HCT116 (cell line): ENCODE measurements at regions not wholly inside any gene's neighbourhood (a gene's known extent, or its start where the extent isn't known, plus 50 kb on each side); places are given as distances from the start of the nearest gene placed in this dataset.
"Not testable (repeated sequence)": the region's sequence is repeated elsewhere in the genome, so short reads cannot be mapped to it uniquely, and the experiment has no call there.

Source experiments
- ATAC-seq: fragments of 200-7000 bp; cut with Tn5 transposase; 2 replicates; pipeline ENCODE4 v1.9.1; 2020; ENCODE audit warnings: mild to moderate bottlenecking, moderate library complexity
- BruUV-seq: library from RNA; stranded (reverse); fragments of 400-500 nt; replicated peaks from 2 replicates; lab custom pipeline; 2021; lab: Mats Ljungman, UMichigan
- CTCF ChIA-PET: fragments of 300-600 bp; sonication (Branson Sonifier 250); formaldehyde crosslinking; loops from one replicate; lab custom pipeline; 2021; ENCODE audit warnings: antibody characterized with exemption; lab: Charles Lee
- POLR2A ChIA-PET: fragments of 300-600, 350-600 bp; sonication (Branson Sonifier 250); formaldehyde crosslinking; loops from one replicate; lab custom pipeline; 2021; ENCODE audit warnings: antibody characterized with exemption; lab: Charles Lee
- RAD21 ChIA-PET, 2 experiments: fragments of 300-600 bp; sonication (Branson Sonifier 250); formaldehyde crosslinking; loops; one replicate each; lab custom pipeline; 2023; ENCODE audit warnings: low total read pairs in 2 of 2; ENCODE audit not compliant: uncharacterized antibody in 2 of 2, unreplicated experiment in 2 of 2, low non-redundant PET in 1 of 2; lab: Charles Lee
- DNase-seq: peaks from one replicate; pipeline ENCODE4 v3.0.0-alpha.2; 2010; ENCODE audit warnings: low read depth, low spot score
- H2AFZ ChIP-seq: fragments of 200-600 bp; shearing (Covaris generic), sonication (generic); 2 replicates; pipeline ENCODE4 v1.6.1; 2017; ENCODE audit warnings: low read depth, mixed run types, mixed read lengths, antibody characterized with exemption, low read length; ENCODE audit not compliant: poor library complexity, severe bottlenecking
- H3K27ac ChIP-seq: 2 replicates; pipeline ENCODE4 v1.5.1; 2012; ENCODE audit warnings: low read depth, low read length
- H3K27me3 ChIP-seq: fragments of 200-600 bp; sonication (generic); 2 replicates; pipeline ENCODE4 v1.6.1; 2016; ENCODE audit warnings: mixed run types, low read length, mixed read lengths; ENCODE audit not compliant: insufficient read depth
- H3K36me3 ChIP-seq, 2 experiments: fragments of 200-500 bp in 1 of 2; fragments of 200-600 bp in 1 of 2; sonication (Bioruptor generic) in 1 of 2; sonication (generic) in 1 of 2; 2 replicates each; pipeline versions ENCODE4 v1.5.1 to v1.6.1; 2014 to 2016; ENCODE audit warnings: low read length in 2 of 2, inconsistent platforms in 1 of 2, mixed read lengths in 1 of 2, mixed run types in 1 of 2; ENCODE audit not compliant: insufficient read depth in 2 of 2, control insufficient read depth in 1 of 2
- H3K4me1 ChIP-seq, 2 experiments: fragments of 200-600 bp in 1 of 2; sonication (generic) in 1 of 2; 2 replicates each; pipeline versions ENCODE4 v1.5.1 to v1.6.1; 2012 to 2017; ENCODE audit warnings: low read length in 2 of 2, inconsistent platforms in 1 of 2, mild to moderate bottlenecking in 1 of 2, mixed read lengths in 1 of 2, mixed run types in 1 of 2, moderate library complexity in 1 of 2; ENCODE audit not compliant: insufficient read depth in 2 of 2, control insufficient read depth in 1 of 2
- H3K4me2 ChIP-seq: fragments of 200-600 bp; sonication (generic); 2 replicates; pipeline ENCODE4 v1.6.1; 2017; ENCODE audit warnings: mixed run types, low read length, mixed read lengths
- H3K4me3 ChIP-seq, 2 experiments: fragments of 200-600 bp in 1 of 2; sonication (generic) in 1 of 2; replicated peaks in 1 of 2; 2 replicates each; pipeline ENCODE4 v1.5.1; 2011 to 2016; ENCODE audit warnings: low read length in 2 of 2, control low read depth in 1 of 2, low read depth in 1 of 2, mild to moderate bottlenecking in 1 of 2, mixed read lengths in 1 of 2, mixed run types in 1 of 2
- H3K79me2 ChIP-seq: fragments of 200-600 bp; sonication (generic); 2 replicates; pipeline ENCODE4 v1.6.1; 2017; ENCODE audit warnings: mild to moderate bottlenecking, mixed run types, low read length, moderate library complexity, mixed read lengths; ENCODE audit not compliant: insufficient read depth
- H3K9ac ChIP-seq: fragments of 200-600 bp; sonication (generic); 2 replicates; pipeline ENCODE4 v1.6.1; 2016; ENCODE audit warnings: low read length, mixed read lengths
- H3K9me2 ChIP-seq: fragments of 200-600 bp; sonication (generic), shearing (Covaris generic); 2 replicates; pipeline ENCODE4 v1.6.1; 2017; ENCODE audit warnings: mixed run types, mild to moderate bottlenecking, moderate library complexity; ENCODE audit not compliant: insufficient read depth
- H3K9me3 ChIP-seq, 2 experiments: fragments of 200-500 bp in 1 of 2; fragments of 200-600 bp in 1 of 2; sonication (Bioruptor generic) in 1 of 2; sonication (generic) in 1 of 2; 2 replicates each; pipeline ENCODE4 v1.6.1; 2014 to 2017; ENCODE audit warnings: low read length in 2 of 2, mixed read lengths in 2 of 2, inconsistent platforms in 1 of 2, low read depth in 1 of 2, mild to moderate bottlenecking in 1 of 2, mixed run types in 1 of 2, moderate library complexity in 1 of 2; ENCODE audit not compliant: control insufficient read depth in 1 of 2, insufficient read depth in 1 of 2
- H4K20me1 ChIP-seq: fragments of 200-600 bp; sonication (generic), shearing (Covaris generic); 2 replicates; pipeline ENCODE4 v1.6.1; 2017; ENCODE audit warnings: mixed run types, mild to moderate bottlenecking, moderate library complexity; ENCODE audit not compliant: insufficient read depth
- ATF3 ChIP-seq: IDR thresholded peaks from 2 replicates; pipeline ENCODE4 v1.6.1; 2012
- CBX3 ChIP-seq: IDR thresholded peaks from 2 replicates; pipeline ENCODE4 v1.6.1; 2012; ENCODE audit warnings: low read depth
- CEBPB ChIP-seq: IDR thresholded peaks from 2 replicates; pipeline ENCODE4 v1.6.1; 2012; ENCODE audit warnings: low read depth
- EZH2 ChIP-seq: fragments of 200-600 bp; sonication (generic); IDR thresholded peaks from 2 replicates; pipeline ENCODE4 v1.6.1; 2017; ENCODE audit warnings: antibody characterized with exemption, mixed run types
- EZH2phosphoT487 ChIP-seq: fragments of 200-600 bp; IDR thresholded peaks from 2 replicates; pipeline ENCODE4 v1.6.1; 2018; ENCODE audit warnings: antibody characterized with exemption, borderline replicate concordance
- FOSL1 ChIP-seq: IDR thresholded peaks from 2 replicates; pipeline ENCODE4 v1.6.1; 2012; ENCODE audit warnings: low read depth
- RAD21 ChIP-seq: IDR thresholded peaks from 2 replicates; pipeline ENCODE4 v1.6.1; 2012; ENCODE audit warnings: low read depth, mild to moderate bottlenecking
- SP1 ChIP-seq: IDR thresholded peaks from 2 replicates; pipeline ENCODE4 v1.6.1; 2012; ENCODE audit warnings: low read depth
- SRF ChIP-seq: IDR thresholded peaks from 2 replicates; pipeline ENCODE4 v1.6.1; 2012; ENCODE audit warnings: low read depth
- TCF7L2 ChIP-seq: IDR thresholded peaks from 2 replicates; pipeline ENCODE4 v1.7.0; 2011; ENCODE audit warnings: borderline replicate concordance, inconsistent platforms; ENCODE audit not compliant: insufficient read depth, insufficient read length; ENCODE audit errors: extremely low read depth
- ZBTB33 ChIP-seq: IDR thresholded peaks from 2 replicates; pipeline ENCODE4 v1.6.1; 2011; ENCODE audit warnings: mild to moderate bottlenecking, low read length, moderate library complexity; ENCODE audit not compliant: insufficient replicate concordance; ENCODE audit errors: extremely low read depth
- ZFX ChIP-seq: fragments of 450-650 bp; IDR thresholded peaks from 2 replicates; pipeline ENCODE4 v1.6.1; 2017
- ZNF274 ChIP-seq: fragments of 200-500 bp; sonication (Bioruptor generic); IDR thresholded peaks from 2 replicates; pipeline ENCODE4 v1.6.1; 2014; ENCODE audit warnings: mild to moderate bottlenecking, low read depth, low read length, inconsistent platforms
- intact Hi-C: fragments of 100-400 bp; cut with micrococcal nuclease; formaldehyde crosslinking; loops from 2 replicates; pipeline ENCODE4 v1.10.0; 2022
- TF ChIP-seq, protein P1 (sequence below): IDR thresholded peaks from 2 replicates; pipeline ENCODE4 v1.6.1; 2012; ENCODE audit warnings: low read depth

DNA sequence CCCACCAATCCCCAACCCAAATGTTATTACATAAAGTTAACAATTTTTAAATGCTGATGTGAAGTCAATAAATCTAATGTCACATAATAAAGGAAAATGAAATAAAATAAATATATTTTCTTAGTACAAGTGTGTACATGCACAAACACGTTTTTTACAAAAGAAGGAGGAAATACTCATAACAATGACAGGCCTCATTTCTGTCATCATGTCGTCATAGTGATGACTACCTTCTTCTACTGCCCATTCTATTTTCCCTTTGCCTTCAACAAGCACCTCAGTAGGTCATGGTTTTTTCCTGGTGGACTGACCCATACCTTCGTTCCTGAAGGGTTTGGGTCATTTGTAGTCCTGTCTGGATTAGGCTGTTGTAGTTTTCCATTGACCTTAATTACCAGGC lies 185.3 kb upstream of the IPO5 start:
- H3K4me3 ChIP-seq: no peak overlapping the region
- CTCF ChIA-PET: no interaction called here
- no peak overlapping the region for H3K27ac ChIP-seq
- H3K4me2 ChIP-seq: no peak overlapping the region
- no peak overlapping the region for H2AFZ ChIP-seq
- H3K9me3 ChIP-seq: no peaks in the 10 kb centered on the region
- BruUV-seq: no TSS peak
- POLR2A ChIA-PET: no interaction called here
- no peaks in the 10 kb centered on the region for H4K20me1 ChIP-seq
- no peaks in the 10 kb centered on the region for H3K9me2 ChIP-seq
- 0 out of 2 replicates have a peak, but pooled peaks cover 4% of the 10 kb centered on the region for H3K27me3 ChIP-seq
- H3K79me2 ChIP-seq: no peaks in the 10 kb centered on the region
- TF ChIP-seq ZNF274: no peak
- no peak for TF ChIP-seq CEBPB
- no peak for TF ChIP-seq ZFX
- TF ChIP-seq, protein P1, sequence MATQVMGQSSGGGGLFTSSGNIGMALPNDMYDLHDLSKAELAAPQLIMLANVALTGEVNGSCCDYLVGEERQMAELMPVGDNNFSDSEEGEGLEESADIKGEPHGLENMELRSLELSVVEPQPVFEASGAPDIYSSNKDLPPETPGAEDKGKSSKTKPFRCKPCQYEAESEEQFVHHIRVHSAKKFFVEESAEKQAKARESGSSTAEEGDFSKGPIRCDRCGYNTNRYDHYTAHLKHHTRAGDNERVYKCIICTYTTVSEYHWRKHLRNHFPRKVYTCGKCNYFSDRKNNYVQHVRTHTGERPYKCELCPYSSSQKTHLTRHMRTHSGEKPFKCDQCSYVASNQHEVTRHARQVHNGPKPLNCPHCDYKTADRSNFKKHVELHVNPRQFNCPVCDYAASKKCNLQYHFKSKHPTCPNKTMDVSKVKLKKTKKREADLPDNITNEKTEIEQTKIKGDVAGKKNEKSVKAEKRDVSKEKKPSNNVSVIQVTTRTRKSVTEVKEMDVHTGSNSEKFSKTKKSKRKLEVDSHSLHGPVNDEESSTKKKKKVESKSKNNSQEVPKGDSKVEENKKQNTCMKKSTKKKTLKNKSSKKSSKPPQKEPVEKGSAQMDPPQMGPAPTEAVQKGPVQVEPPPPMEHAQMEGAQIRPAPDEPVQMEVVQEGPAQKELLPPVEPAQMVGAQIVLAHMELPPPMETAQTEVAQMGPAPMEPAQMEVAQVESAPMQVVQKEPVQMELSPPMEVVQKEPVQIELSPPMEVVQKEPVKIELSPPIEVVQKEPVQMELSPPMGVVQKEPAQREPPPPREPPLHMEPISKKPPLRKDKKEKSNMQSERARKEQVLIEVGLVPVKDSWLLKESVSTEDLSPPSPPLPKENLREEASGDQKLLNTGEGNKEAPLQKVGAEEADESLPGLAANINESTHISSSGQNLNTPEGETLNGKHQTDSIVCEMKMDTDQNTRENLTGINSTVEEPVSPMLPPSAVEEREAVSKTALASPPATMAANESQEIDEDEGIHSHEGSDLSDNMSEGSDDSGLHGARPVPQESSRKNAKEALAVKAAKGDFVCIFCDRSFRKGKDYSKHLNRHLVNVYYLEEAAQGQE: no peak
- TF ChIP-seq EZH2: no peak
- TF ChIP-seq EZH2phosphoT487: no peak
- no peak for TF ChIP-seq ATF3
- no peak for TF ChIP-seq SRF
- TF ChIP-seq SP1: no peak
- TF ChIP-seq TCF7L2: no peak
- no peak for TF ChIP-seq CBX3
- TF ChIP-seq FOSL1: no peak
- TF ChIP-seq ZBTB33: no peak
- TF ChIP-seq RAD21: no peak
- H3K36me3 ChIP-seq: no peaks in the 10 kb centered on the region
- no peak for DNase-seq
- no peaks in the 10 kb centered on the region for H3K4me1 ChIP-seq
- H3K9ac ChIP-seq: no peak overlapping the region
- RAD21 ChIA-PET: no interaction called here
- ATAC-seq: no peak
- intact Hi-C loops: no loop called here

DNA sequence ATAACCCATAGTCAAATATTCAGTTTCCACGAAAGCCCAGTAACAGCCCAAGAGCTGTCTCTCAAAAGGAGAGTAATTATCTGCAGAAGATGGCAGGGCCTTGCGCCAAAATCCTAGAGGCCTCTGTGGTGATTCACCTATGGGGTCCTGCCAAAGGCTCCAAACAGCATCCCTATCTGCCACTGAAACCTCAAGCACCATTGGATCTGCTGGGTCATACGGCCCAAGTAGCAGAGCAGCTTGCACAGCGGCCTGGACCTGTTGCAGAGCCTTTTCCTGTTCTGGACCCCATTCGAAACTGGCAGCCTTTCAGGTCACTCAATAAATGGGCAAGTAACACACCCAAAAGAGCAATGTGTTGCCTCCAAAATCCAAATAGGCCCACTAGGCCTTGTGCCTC lies 183.2 kb upstream of the IPO5 start:
- H3K79me2 ChIP-seq, H4K20me1 ChIP-seq, H2AFZ ChIP-seq, H3K4me3 ChIP-seq, H3K9ac ChIP-seq, H3K4me1 ChIP-seq, DNase-seq, POLR2A ChIA-PET, BruUV-seq, RAD21 ChIA-PET, CTCF ChIA-PET, H3K27ac ChIP-seq, ATAC-seq, intact Hi-C loops, H3K4me2 ChIP-seq, H3K27me3 ChIP-seq, H3K9me3 ChIP-seq, H3K36me3 ChIP-seq, H3K9me2 ChIP-seq: not testable (repeated sequence)
